Coronary artery (tissue), 2 donors: ENCODE measurements at regions not wholly inside any gene's neighbourhood (a gene's known extent, or its start where the extent isn't known, plus 50 kb on each side); places are given as distances from the start of the nearest gene placed in this dataset.

ENCODE experiments used
- DNase-seq: peaks from one replicate; pipeline ENCODE4 v3.0.0-alpha.2; 2017; ENCODE audit warnings: low spot score
- H3K27ac ChIP-seq, 2 donors: fragments of 200-600 bp; sonication (generic); one replicate each; pipeline ENCODE4 v1.5.1; 2016 to 2019
- H3K4me3 ChIP-seq: fragments of 200-600 bp; sonication (generic); 2 replicates; pipeline ENCODE4 v1.5.1; 2016; ENCODE audit warnings: mild to moderate bottlenecking, moderate library complexity
- CTCF ChIP-seq: fragments of 200-600 bp; sonication (generic); IDR thresholded peaks from one replicate; pipeline ENCODE4 v1.5.1; 2019; ENCODE audit warnings: antibody characterized with exemption

GRCh38 chr11:69390561-69390960 is 90.9 kb upstream of the LINC01488 start:
- Histone ChIP-seq H3K27ac (no peak overlapping the region), H3K4me3 (no peak overlapping the region)
- no peak for TF ChIP-seq CTCF
- DNase-seq, result no peak

- DNase-seq, result no peak
- no peak for TF ChIP-seq CTCF
- H3K27ac ChIP-seq, result no peak overlapping the region
- no peak overlapping the region for H3K4me3 ChIP-seq
These were observed 90.0 kb upstream of the LINC01488 start for GRCh38 chr11:69391192-69392103.

DNA sequence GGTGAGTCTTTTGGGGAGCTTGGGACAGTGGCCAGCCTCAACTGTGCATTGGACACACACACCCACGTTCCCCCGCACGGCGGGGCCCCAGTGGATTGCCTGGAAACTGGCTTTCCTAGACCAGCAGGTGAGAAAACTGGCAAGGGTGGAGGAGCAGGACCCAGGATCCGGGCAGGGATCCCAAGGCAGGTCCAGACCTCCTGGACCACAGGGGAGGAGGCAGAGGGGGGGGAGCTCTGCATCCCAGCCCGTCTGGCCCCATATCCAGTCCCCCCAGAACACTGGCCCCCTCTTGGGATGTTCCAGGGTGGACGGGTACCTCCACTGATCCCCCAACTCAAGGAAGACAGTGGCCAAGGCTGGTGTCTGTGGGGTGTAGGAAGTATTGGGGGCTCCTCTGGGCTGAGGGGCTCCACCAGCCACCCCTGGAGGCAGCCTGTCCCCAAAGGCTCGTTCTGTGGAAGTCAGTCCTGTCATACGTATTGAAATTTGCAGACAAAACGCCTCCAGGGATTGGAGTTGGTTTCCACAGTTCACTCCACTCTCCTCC is 89.3 kb upstream of the LINC01488 start:
- DNase-seq, result no peak
- TF ChIP-seq CTCF, result no peak
- H3K4me3 ChIP-seq, result no peak overlapping the region
- H3K27ac ChIP-seq, result no peak overlapping the region

- H3K27ac ChIP-seq, result no peak overlapping the region
- H3K4me3 ChIP-seq, result no peak overlapping the region
- DNase-seq, result no peak
- no peak for TF ChIP-seq CTCF
These were observed 88.2 kb upstream of the LINC01488 start for GRCh38 chr11:69393178-69393832.

GRCh38 chr11:69393865-69394233 is 87.6 kb upstream of the LINC01488 start:
- DNase-seq, result no peak
- no peak overlapping the region for H3K4me3 ChIP-seq
- no peak overlapping the region for H3K27ac ChIP-seq
- no peak for TF ChIP-seq CTCF

DNA sequence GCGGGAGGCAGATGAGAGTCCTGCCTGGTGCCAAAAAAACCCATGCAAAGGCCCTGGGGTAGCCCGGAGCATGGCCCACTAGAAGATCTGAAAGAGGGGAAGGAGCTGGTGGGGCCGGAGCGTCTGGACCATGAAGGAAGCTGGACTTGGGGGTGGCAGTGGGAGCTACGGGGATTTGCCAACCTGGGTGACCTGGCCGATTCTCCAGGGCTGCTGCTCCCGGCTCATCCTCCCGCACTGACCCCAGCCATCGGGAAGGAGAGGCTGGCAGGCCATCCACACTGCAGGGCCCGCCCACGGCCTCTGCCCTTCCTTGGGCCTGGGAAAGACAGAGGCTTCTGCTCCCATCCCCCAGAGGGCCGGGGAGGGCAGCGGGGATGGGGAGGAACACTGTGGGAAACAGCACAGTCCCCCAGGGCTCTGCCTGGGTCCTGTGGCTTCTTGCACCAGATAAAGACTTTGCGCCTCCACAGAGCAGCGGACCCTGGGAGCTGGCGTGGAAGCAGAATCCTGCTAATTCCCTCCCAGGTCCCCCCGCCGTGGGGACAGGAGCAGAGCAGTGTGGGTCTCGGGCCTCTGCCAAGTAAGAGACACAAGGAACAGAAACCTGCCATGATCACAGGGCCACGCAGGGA is 87.1 kb upstream of the LINC01488 start:
- no peak for TF ChIP-seq CTCF
- Histone ChIP-seq H3K4me3 (no peak overlapping the region), H3K27ac (no peak overlapping the region)
- no peak for DNase-seq
